ENCODE measurements at regions not wholly inside any gene's neighbourhood (a gene's known extent, or its start where the extent isn't known, plus 50 kb on each side); places are given as distances from the start of the nearest gene placed in this dataset.
"Not testable (repeated sequence)": the region's sequence is repeated elsewhere in the genome, so short reads cannot be mapped to it uniquely, and the experiment has no call there.

GRCh38 chr6:144633886-144634285 is 348.8 kb downstream of the UTRN start:
- DNase-seq: no peak

GRCh38 chr6:144634371-144634770 is 349.2 kb downstream of the UTRN start:
- no peak for DNase-seq

GRCh38 chr6:144635051-144635450 is 349.9 kb downstream of the UTRN start:
- no peak for DNase-seq

- not testable (repeated sequence) for DNase-seq
Observed at GRCh38 chr6:144636025-144636424, 350.9 kb downstream of the UTRN start.

- no peak for DNase-seq
Observed at GRCh38 chr6:144637541-144637940, 352.4 kb downstream of the UTRN start.

- DNase-seq: no peak
Observed at GRCh38 chr6:144639654-144640053, 354.5 kb downstream of the UTRN start.

- DNase-seq: no peak
Observed at GRCh38 chr6:144641286-144641685, 356.2 kb downstream of the UTRN start.

GRCh38 chr6:144644776-144645175 is 359.6 kb downstream of the UTRN start:
- no peak for DNase-seq

- no peak for DNase-seq
Observed at GRCh38 chr6:144646093-144647056, 361.2 kb downstream of the UTRN start.

- DNase-seq: no peak
Observed at GRCh38 chr6:144647406-144647964, 362.4 kb downstream of the UTRN start.

GRCh38 chr6:144647971-144648651 is 363.0 kb downstream of the UTRN start:
- DNase-seq: no peak

- no peak for DNase-seq
Observed at GRCh38 chr6:144649085-144649484, 363.9 kb downstream of the UTRN start.

- no peak for DNase-seq
Observed at GRCh38 chr6:144651234-144651633, 366.1 kb downstream of the UTRN start.

- DNase-seq: no peak
Observed at GRCh38 chr6:144652292-144652891, 367.3 kb downstream of the UTRN start.

GRCh38 chr6:144653885-144654505 is 368.9 kb downstream of the UTRN start:
- DNase-seq: no peak

GRCh38 chr6:144654506-144654905 is 369.4 kb downstream of the UTRN start:
- DNase-seq: no peak

GRCh38 chr6:144655376-144655775 is 370.2 kb downstream of the UTRN start:
- DNase-seq: no peak

- no peak for DNase-seq
Observed at GRCh38 chr6:144657691-144658090, 372.6 kb downstream of the UTRN start.

GRCh38 chr6:144659202-144660182 is 374.4 kb downstream of the UTRN start:
- DNase-seq: no peak

- no peak for DNase-seq
Observed at GRCh38 chr6:144660561-144661115, 375.5 kb downstream of the UTRN start.

GRCh38 chr6:144661116-144661806 is 376.1 kb downstream of the UTRN start:
- DNase-seq: no peak

Data from NCI-H1092 (cell line).